Skin of body (tissue), 1 donor: ENCODE measurements at regions not wholly inside any gene's neighbourhood (a gene's known extent, or its start where the extent isn't known, plus 50 kb on each side); places are given as distances from the start of the nearest gene placed in this dataset.
"Not testable (repeated sequence)": the region's sequence is repeated elsewhere in the genome, so short reads cannot be mapped to it uniquely, and the experiment has no call there.

ENCODE experiments used
- DNase-seq: peaks from one replicate; lab custom pipeline; 2025; lab: John Stamatoyannopoulos, UW

- no peak for DNase-seq
Measured at GRCh38 chr16:72458035-72458434, 286.1 kb upstream of the PMFBP1 start.

GRCh38 chr16:72457243-72457940 is 285.4 kb upstream of the PMFBP1 start:
- DNase-seq: no peak

- DNase-seq: no peak
Measured at GRCh38 chr16:72455743-72456659, 284.0 kb upstream of the PMFBP1 start.

- DNase-seq: not testable (repeated sequence)
Measured at GRCh38 chr16:72453856-72454255, 281.9 kb upstream of the PMFBP1 start.

GRCh38 chr16:72444696-72445095 is 272.7 kb upstream of the PMFBP1 start:
- no peak for DNase-seq

GRCh38 chr16:72443809-72444208 is 271.9 kb upstream of the PMFBP1 start:
- no peak for DNase-seq

GRCh38 chr16:72442385-72443158 is 270.6 kb upstream of the PMFBP1 start:
- no peak for DNase-seq

- DNase-seq: no peak
Measured at GRCh38 chr16:72437891-72438290, 265.9 kb upstream of the PMFBP1 start.

- no peak for DNase-seq
Measured at GRCh38 chr16:72434159-72434558, 262.2 kb upstream of the PMFBP1 start.

GRCh38 chr16:72430121-72430520 is 258.2 kb upstream of the PMFBP1 start:
- no peak for DNase-seq

- DNase-seq: no peak
Measured at GRCh38 chr16:72429671-72430081, 257.7 kb upstream of the PMFBP1 start.

- no peak for DNase-seq
Measured at GRCh38 chr16:72428681-72429376, 256.9 kb upstream of the PMFBP1 start.

- DNase-seq: no peak
Measured at GRCh38 chr16:72427783-72428331, 255.9 kb upstream of the PMFBP1 start.

- DNase-seq: no peak
Measured at GRCh38 chr16:72427051-72427782, 255.3 kb upstream of the PMFBP1 start.

GRCh38 chr16:72426386-72426785 is 254.4 kb upstream of the PMFBP1 start:
- no peak for DNase-seq

GRCh38 chr16:72425571-72426341 is 253.8 kb upstream of the PMFBP1 start:
- no peak for DNase-seq

- DNase-seq: no peak
Measured at GRCh38 chr16:72424757-72425156, 252.8 kb upstream of the PMFBP1 start.

- DNase-seq: no peak
Measured at GRCh38 chr16:72422308-72422897, 250.4 kb upstream of the PMFBP1 start.

GRCh38 chr16:72419638-72420037 is 247.7 kb upstream of the PMFBP1 start:
- no peak for DNase-seq
